A549 (cell line): ENCODE measurements at regions not wholly inside any gene's neighbourhood (a gene's known extent, or its start where the extent isn't known, plus 50 kb on each side); places are given as distances from the start of the nearest gene placed in this dataset.

Experiments used
- ATAC-seq, 2 experiments: fragments of 200-7000 bp in 1 of 2; fragments of >200 bp in 1 of 2; cut with Nextera tagmentation in 1 of 2; cut with Tn5 transposase in 1 of 2; 3 replicates each; pipeline versions ENCODE4 v1.8.0 to v1.9.1; 2018 to 2020; ENCODE audit warnings: mild to moderate bottlenecking in 1 of 2, moderate library complexity in 1 of 2
- CTCF ChIA-PET: fragments of 300-600 bp; sonication (Branson Sonifier 250); formaldehyde crosslinking; extraction: SDS; loops from one replicate; lab custom pipeline; 2021; ENCODE audit warnings: antibody characterized with exemption, inconsistent platforms; lab: Yijun Ruan, JAX
- POLR2A ChIA-PET: fragments of 350-600 bp; formaldehyde crosslinking; extraction: SDS; loops from one replicate; lab custom pipeline; 2021; ENCODE audit warnings: antibody characterized with exemption, inconsistent platforms; lab: Yijun Ruan, JAX
- DNase-seq, 2 experiments: peaks; one replicate each; pipeline versions ENCODE4 v3.0.0 to v3.0.0-alpha.2; 2011 to 2016; ENCODE audit warnings: low read depth in 1 of 2, low spot score in 1 of 2
- FAIRE-seq: peaks from 2 replicates; lab custom pipeline; 2011; peaks lifted over from hg19 to GRCh38; lab: Jason Lieb, UNC
- H3K27ac ChIP-seq, 2 experiments: fragments of >200 bp; sonication (Bioruptor Twin); formaldehyde crosslinking; 3 replicates each; pipeline ENCODE4 v1.5.1; 2016 to 2017
- H3K4me1 ChIP-seq: fragments of >200 bp; sonication (Bioruptor Twin); formaldehyde crosslinking; 3 replicates; pipeline ENCODE4 v1.6.1; 2016
- H3K4me2 ChIP-seq: fragments of >200 bp; sonication (Bioruptor Twin); formaldehyde crosslinking; 3 replicates; pipeline ENCODE4 v1.6.1; 2016
- H3K4me3 ChIP-seq: fragments of >200 bp; sonication (Bioruptor Twin); formaldehyde crosslinking; 3 replicates; pipeline ENCODE4 v1.5.1; 2016
- H3K9me3 ChIP-seq: fragments of >200 bp; sonication (Bioruptor Twin); formaldehyde crosslinking; 3 replicates; pipeline ENCODE4 v1.6.1; 2016
- BHLHE40 ChIP-seq: IDR thresholded peaks from 2 replicates; pipeline ENCODE4 v1.6.1; 2012; ENCODE audit warnings: low read depth, low read length, inconsistent platforms
- CBX8 ChIP-seq: fragments of 200-600 bp; sonication (generic); IDR thresholded peaks from 2 replicates; pipeline ENCODE4 v1.6.1; 2016
- CEBPB ChIP-seq, 2 experiments: fragments of >200 bp in 1 of 2; sonication (Bioruptor Twin) in 1 of 2; formaldehyde crosslinking in 1 of 2; IDR thresholded peaks; 2 replicates each; pipeline ENCODE4 v1.6.1; 2012 to 2016
- FOSB ChIP-seq: fragments of 250-450 bp; sonication (Bioruptor Pico); IDR thresholded peaks from 2 replicates; pipeline ENCODE4 v1.5.0; 2020; ENCODE audit warnings: mild to moderate bottlenecking, moderate library complexity
- FOXS1 ChIP-seq: fragments of 250-450 bp; sonication (Bioruptor Pico); IDR thresholded peaks from 2 replicates; pipeline ENCODE4 v1.5.0; 2020; ENCODE audit warnings: mild to moderate bottlenecking, moderate library complexity
- GATA3 ChIP-seq: IDR thresholded peaks from 2 replicates; pipeline ENCODE4 v1.6.1; 2012; ENCODE audit warnings: borderline replicate concordance
- HEYL ChIP-seq: fragments of 250-450 bp; sonication (Bioruptor Pico); IDR thresholded peaks from 2 replicates; pipeline ENCODE4 v1.8.0; 2021; ENCODE audit warnings: mild to moderate bottlenecking, moderate library complexity
- HOXA7 ChIP-seq: fragments of 250-450 bp; sonication (Bioruptor Pico); IDR thresholded peaks from 2 replicates; pipeline ENCODE4 v1.5.0; 2020; ENCODE audit warnings: mild to moderate bottlenecking, moderate library complexity
- HOXB5 ChIP-seq: fragments of 250-450 bp; sonication (Bioruptor Pico); IDR thresholded peaks from 2 replicates; pipeline ENCODE4 v1.5.0; 2020; ENCODE audit warnings: mild to moderate bottlenecking, moderate library complexity
- JUNB ChIP-seq: fragments of >200 bp; sonication (Bioruptor Twin); formaldehyde crosslinking; IDR thresholded peaks from 2 replicates; pipeline ENCODE4 v1.6.1; 2016
- KDM1A ChIP-seq: fragments of 200-600 bp; sonication (generic); IDR thresholded peaks from 2 replicates; pipeline ENCODE4 v1.6.1; 2016; ENCODE audit warnings: low read depth, mild to moderate bottlenecking
- NR3C1 ChIP-seq: fragments of >200 bp; sonication (Bioruptor Twin); formaldehyde crosslinking; IDR thresholded peaks from 3 replicates; pipeline ENCODE4 v1.6.1; 2017
- RAD21 ChIP-seq, 2 experiments: fragments of >200 bp in 1 of 2; sonication (Bioruptor Twin) in 1 of 2; formaldehyde crosslinking in 1 of 2; IDR thresholded peaks in 1 of 2; conservative IDR thresholded peaks in 1 of 2; 2 replicates in 1 of 2; 3 replicates in 1 of 2; pipeline ENCODE4 v1.6.1; 2012 to 2018; ENCODE audit warnings: inconsistent platforms in 1 of 2
- RCOR1 ChIP-seq: fragments of 150-350 bp; IDR thresholded peaks from 2 replicates; pipeline ENCODE4 v1.6.1; 2014; ENCODE audit warnings: antibody characterized with exemption, low read length, low read depth
- RNF2 ChIP-seq: fragments of 200-600 bp; sonication (generic); IDR thresholded peaks from 2 replicates; pipeline ENCODE4 v1.6.1; 2016; ENCODE audit warnings: low read depth, mild to moderate bottlenecking, antibody characterized with exemption, moderate library complexity, borderline replicate concordance
- TP53 ChIP-seq: fragments of 250-450 bp; sonication (Bioruptor Pico); IDR thresholded peaks from 2 replicates; pipeline ENCODE4 v1.5.0; 2021; ENCODE audit warnings: mild to moderate bottlenecking, moderate library complexity
- ZC3H11A ChIP-seq: fragments of 450-650 bp; IDR thresholded peaks from 2 replicates; pipeline ENCODE4 v1.6.1; 2014; ENCODE audit warnings: antibody characterized with exemption, mild to moderate bottlenecking
- WGBS: methylation state at CpG from one replicate; pipeline ENCODE4 v1.1.6; 2017; ENCODE audit errors: missing lambda C conversion rate; 5-methylcytosine and 5-hydroxymethylcytosine counted together
- TF ChIP-seq, protein P1 (sequence below): fragments of 250-450 bp; sonication (Bioruptor Pico); IDR thresholded peaks from 2 replicates; pipeline ENCODE4 v1.5.0; 2020; ENCODE audit warnings: low read depth, mild to moderate bottlenecking, moderate library complexity
- TF ChIP-seq, protein P2 (sequence below): IDR thresholded peaks from 2 replicates; pipeline ENCODE4 v1.6.1; 2012; ENCODE audit warnings: low read depth, borderline replicate concordance
- TF ChIP-seq, protein P3 (sequence below): fragments of >200 bp; sonication (Bioruptor Twin); formaldehyde crosslinking; IDR thresholded peaks from 3 replicates; pipeline ENCODE4 v1.6.1; 2016

DNA sequence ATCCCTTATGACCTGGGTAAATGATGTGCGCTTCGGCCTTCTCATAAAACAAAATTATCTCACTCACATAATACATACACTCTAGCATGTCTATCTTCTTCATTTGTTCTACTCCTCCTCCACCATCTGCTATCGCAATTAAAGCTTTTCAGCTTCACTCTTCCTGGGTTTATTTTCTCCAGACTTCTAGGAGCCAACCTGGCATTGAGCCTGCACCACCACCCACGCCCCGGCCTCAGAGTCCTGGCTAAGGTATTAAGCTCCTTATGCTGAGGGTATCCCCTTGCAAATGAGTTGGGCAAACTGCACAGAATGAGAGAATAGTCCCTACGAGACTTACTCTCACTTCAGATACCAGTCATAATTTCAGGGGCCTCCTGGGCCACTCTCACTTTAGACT is 236.1 kb upstream of the CDH12 start:
- WGBS: 31% methylated on average over 6 of the region's 6 CpGs
- TF ChIP-seq, protein P1, sequence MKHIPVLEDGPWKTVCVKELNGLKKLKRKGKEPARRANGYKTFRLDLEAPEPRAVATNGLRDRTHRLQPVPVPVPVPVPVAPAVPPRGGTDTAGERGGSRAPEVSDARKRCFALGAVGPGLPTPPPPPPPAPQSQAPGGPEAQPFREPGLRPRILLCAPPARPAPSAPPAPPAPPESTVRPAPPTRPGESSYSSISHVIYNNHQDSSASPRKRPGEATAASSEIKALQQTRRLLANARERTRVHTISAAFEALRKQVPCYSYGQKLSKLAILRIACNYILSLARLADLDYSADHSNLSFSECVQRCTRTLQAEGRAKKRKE: no peak
- TF ChIP-seq, protein P2, sequence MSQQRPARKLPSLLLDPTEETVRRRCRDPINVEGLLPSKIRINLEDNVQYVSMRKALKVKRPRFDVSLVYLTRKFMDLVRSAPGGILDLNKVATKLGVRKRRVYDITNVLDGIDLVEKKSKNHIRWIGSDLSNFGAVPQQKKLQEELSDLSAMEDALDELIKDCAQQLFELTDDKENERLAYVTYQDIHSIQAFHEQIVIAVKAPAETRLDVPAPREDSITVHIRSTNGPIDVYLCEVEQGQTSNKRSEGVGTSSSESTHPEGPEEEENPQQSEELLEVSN: no peak
- TF ChIP-seq FOXS1 (CRISPR knock-in tag) (no peak), KDM1A (no peak)
- CTCF ChIA-PET: no interaction called here

DNA sequence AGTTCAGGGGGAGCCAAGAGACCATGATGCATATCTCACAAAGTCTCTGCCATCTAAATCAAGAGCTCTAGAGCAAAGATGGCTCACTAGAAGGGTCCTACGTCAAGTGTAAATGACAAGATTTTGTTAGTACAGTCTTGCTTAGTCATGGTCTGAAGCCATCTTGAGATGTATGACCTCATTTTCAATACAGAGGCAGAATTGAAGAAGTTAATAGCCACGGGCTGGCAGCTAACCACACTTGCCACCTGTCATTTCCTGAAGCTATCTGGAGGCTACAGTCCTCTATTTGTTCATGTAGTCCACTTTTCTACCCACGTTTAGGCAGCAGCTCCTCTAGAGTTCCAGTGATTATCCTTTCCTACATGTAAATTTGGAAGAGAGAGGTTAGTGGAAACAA is 231.7 kb upstream of the CDH12 start:
- POLR2A ChIA-PET: no interaction called here
- no peak for ATAC-seq
- CTCF ChIA-PET: no interaction called here
- H3K4me1 ChIP-seq: no peaks in the 10 kb centered on the region
- no peak overlapping the region for H3K4me3 ChIP-seq
- no peak overlapping the region for H3K27ac ChIP-seq
- FAIRE-seq: no peak
- H3K9me3 ChIP-seq: no peaks in the 10 kb centered on the region
- H3K4me2 ChIP-seq: no peak overlapping the region
- DNase-seq: peak in 1 of 2 experiments; percentile 1
- 16% methylated on average over 3 of the region's 3 CpGs for WGBS
- TF ChIP-seq FOSB (CRISPR knock-in tag): no peak
- TF ChIP-seq CBX8: no peak
- TF ChIP-seq HOXB5 (CRISPR knock-in tag): no peak
- TF ChIP-seq CEBPB (IDR thresholded peaks at IDR 0.05): no peak
- TF ChIP-seq FOXS1 (CRISPR knock-in tag): no peak
- no peak for TF ChIP-seq HOXA7 (CRISPR knock-in tag)
- no peak for TF ChIP-seq NR3C1
- no peak for TF ChIP-seq JUNB
- no peak for TF ChIP-seq BHLHE40
- TF ChIP-seq, protein P2: no peak
- TF ChIP-seq, protein P3, sequence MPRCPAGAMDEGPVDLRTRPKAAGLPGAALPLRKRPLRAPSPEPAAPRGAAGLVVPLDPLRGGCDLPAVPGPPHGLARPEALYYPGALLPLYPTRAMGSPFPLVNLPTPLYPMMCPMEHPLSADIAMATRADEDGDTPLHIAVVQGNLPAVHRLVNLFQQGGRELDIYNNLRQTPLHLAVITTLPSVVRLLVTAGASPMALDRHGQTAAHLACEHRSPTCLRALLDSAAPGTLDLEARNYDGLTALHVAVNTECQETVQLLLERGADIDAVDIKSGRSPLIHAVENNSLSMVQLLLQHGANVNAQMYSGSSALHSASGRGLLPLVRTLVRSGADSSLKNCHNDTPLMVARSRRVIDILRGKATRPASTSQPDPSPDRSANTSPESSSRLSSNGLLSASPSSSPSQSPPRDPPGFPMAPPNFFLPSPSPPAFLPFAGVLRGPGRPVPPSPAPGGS: no peak
- TF ChIP-seq, protein P1: no peak
- TF ChIP-seq RAD21 (conservative IDR thresholded peaks at IDR 0.05 in 1 of 2, IDR thresholded peaks at IDR 0.05 in 1 of 2): no peak
- TF ChIP-seq TP53 (CRISPR knock-in tag): no peak
- TF ChIP-seq RCOR1: no peak
- no peak for TF ChIP-seq RNF2
- TF ChIP-seq ZC3H11A: no peak
- no peak for TF ChIP-seq HEYL (CRISPR knock-in tag)

More for the DNA sequence above, 236.1 kb upstream of the CDH12 start:
- no peak overlapping the region for H3K4me3 ChIP-seq
- H3K9me3 ChIP-seq: no peaks in the 10 kb centered on the region
- no peak overlapping the region for H3K27ac ChIP-seq
- ATAC-seq (no peak), FAIRE-seq (no peak), DNase-seq (no peak)
- no peaks in the 10 kb centered on the region for H3K4me1 ChIP-seq
- POLR2A ChIA-PET: no interaction called here
- no peak overlapping the region for H3K4me2 ChIP-seq

DNA sequence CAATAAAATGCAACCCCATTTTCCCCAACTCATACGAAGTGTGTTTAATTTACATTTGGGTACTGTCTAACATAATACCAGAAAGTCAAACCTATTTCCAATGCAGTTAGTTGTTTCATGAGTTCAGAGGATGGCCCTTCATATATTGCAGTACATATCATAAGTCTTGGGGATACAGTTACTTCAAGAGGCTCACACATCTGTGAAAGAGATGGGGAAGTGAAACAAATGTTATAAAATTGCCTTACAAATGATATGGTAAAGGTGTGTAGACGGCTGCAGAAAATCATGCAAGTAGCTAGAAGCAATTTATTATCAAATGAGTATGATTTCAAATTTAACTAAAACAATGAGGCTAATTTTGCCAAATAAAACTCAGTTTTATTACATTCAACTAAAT is 219.0 kb upstream of the CDH12 start:
- FAIRE-seq: no peak
- no peak overlapping the region for H3K4me2 ChIP-seq
- no peak overlapping the region for H3K4me3 ChIP-seq
- ATAC-seq: no peak
- POLR2A ChIA-PET: no interaction called here
- WGBS: 6% methylated on average over 2 of the region's 2 CpGs
- no peaks in the 10 kb centered on the region for H3K4me1 ChIP-seq
- H3K27ac ChIP-seq: no peak overlapping the region
- CTCF ChIA-PET: no interaction called here
- no peaks in the 10 kb centered on the region for H3K9me3 ChIP-seq
- TF ChIP-seq GATA3: no peak
- TF ChIP-seq, protein P3: no peak
- no peak for DNase-seq
